ENCODE measurements at regions not wholly inside any gene's neighbourhood (a gene's known extent, or its start where the extent isn't known, plus 50 kb on each side); places are given as distances from the start of the nearest gene placed in this dataset.

DNA sequence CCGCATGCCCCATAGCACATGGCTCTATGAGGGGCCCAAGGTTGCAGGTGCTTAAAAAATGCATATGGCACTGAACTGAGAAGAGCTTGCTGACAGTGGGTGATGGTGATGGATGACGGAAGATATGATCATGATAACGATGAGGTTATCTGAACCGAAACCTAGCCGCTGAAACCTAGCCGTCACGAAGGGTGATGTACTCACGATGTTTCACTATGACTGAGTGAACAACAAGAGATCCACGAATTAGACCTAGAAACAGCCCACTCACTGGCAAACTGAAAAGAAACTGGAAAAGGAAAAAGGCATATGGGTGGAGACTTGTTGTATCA lies 57.6 kb upstream of the BCL6 start:
- H3K4me3 ChIP-seq (ENCODE audit: low read depth, low read length), result no peak overlapping the region
- DNase-seq (ENCODE audit: low read depth), result no peak
- TF ChIP-seq, protein P1, sequence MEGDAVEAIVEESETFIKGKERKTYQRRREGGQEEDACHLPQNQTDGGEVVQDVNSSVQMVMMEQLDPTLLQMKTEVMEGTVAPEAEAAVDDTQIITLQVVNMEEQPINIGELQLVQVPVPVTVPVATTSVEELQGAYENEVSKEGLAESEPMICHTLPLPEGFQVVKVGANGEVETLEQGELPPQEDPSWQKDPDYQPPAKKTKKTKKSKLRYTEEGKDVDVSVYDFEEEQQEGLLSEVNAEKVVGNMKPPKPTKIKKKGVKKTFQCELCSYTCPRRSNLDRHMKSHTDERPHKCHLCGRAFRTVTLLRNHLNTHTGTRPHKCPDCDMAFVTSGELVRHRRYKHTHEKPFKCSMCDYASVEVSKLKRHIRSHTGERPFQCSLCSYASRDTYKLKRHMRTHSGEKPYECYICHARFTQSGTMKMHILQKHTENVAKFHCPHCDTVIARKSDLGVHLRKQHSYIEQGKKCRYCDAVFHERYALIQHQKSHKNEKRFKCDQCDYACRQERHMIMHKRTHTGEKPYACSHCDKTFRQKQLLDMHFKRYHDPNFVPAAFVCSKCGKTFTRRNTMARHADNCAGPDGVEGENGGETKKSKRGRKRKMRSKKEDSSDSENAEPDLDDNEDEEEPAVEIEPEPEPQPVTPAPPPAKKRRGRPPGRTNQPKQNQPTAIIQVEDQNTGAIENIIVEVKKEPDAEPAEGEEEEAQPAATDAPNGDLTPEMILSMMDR (conservative IDR thresholded peaks at IDR 0.05; ENCODE audit: low read depth, low read length), result no peak

- H3K4me3 ChIP-seq (ENCODE audit: low read depth, low read length), result no peak overlapping the region
- TF ChIP-seq, protein P1 (conservative IDR thresholded peaks at IDR 0.05; ENCODE audit: low read depth, low read length), result no peak
- DNase-seq (ENCODE audit: low read depth), result no peak
Observed at GRCh38 chr3:187804120-187804744, 59.0 kb upstream of the BCL6 start.

GRCh38 chr3:187804745-187805121 lies 59.5 kb upstream of the BCL6 start:
- TF ChIP-seq, protein P1 (conservative IDR thresholded peaks at IDR 0.05; ENCODE audit: low read depth, low read length), result no peak
- no peak for DNase-seq (ENCODE audit: low read depth)

DNA sequence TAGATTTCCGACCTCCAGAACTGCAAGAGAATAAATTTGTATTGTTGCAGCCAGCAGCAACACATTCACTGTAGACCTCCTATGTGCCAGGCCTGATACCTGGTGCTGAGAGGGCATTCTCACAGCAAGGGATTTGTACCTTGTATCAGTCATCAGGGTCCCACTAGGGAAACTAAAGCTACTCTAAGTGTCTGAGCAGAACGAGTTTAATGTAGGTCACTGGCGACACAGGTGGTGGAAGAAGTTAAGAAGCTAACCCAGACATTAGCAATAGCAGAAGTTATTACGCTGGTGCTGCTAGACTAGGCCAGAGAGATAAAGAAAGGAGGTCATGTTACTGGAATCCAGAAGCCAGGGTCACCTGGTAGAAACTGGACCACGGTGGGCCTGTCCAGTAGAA lies 60.5 kb upstream of the BCL6 start:
- no peak for DNase-seq (ENCODE audit: low read depth)
- TF ChIP-seq, protein P1 (conservative IDR thresholded peaks at IDR 0.05; ENCODE audit: low read depth, low read length), result no peak
- H3K4me3 ChIP-seq (ENCODE audit: low read depth, low read length), result no peak overlapping the region

More at GRCh38 chr3:187804745-187805121, 59.5 kb upstream of the BCL6 start:
- H3K4me3 ChIP-seq (ENCODE audit: low read depth, low read length), result no peak overlapping the region

GRCh38 chr3:187807086-187807862 lies 62.0 kb upstream of the BCL6 start:
- peak; percentile 49 for DNase-seq (ENCODE audit: low read depth)
- no peak overlapping the region for H3K4me3 ChIP-seq (ENCODE audit: low read depth, low read length)
- TF ChIP-seq, protein P1 (conservative IDR thresholded peaks at IDR 0.05; ENCODE audit: low read depth, low read length), result no peak

- peak overlapping the region; percentile 3 for H3K4me3 ChIP-seq (ENCODE audit: low read depth, low read length)
Observed at GRCh38 chr3:187808527-187808895, 63.2 kb upstream of the BCL6 start.

More at GRCh38 chr3:187808527-187808895, 63.2 kb upstream of the BCL6 start:
- DNase-seq (ENCODE audit: low read depth), result no peak
- TF ChIP-seq, protein P1 (conservative IDR thresholded peaks at IDR 0.05; ENCODE audit: low read depth, low read length), result no peak
